Ecto neural progenitor cell (in vitro differentiated cells): ENCODE measurements at regions not wholly inside any gene's neighbourhood (a gene's known extent, or its start where the extent isn't known, plus 50 kb on each side); places are given as distances from the start of the nearest gene placed in this dataset.
"Not testable (repeated sequence)": the region's sequence is repeated elsewhere in the genome, so short reads cannot be mapped to it uniquely, and the experiment has no call there.

ENCODE experiments used
- DNase-seq: peaks from one replicate; pipeline ENCODE4 v3.0.0-alpha.2; 2018; ENCODE audit warnings: low spot score

DNA sequence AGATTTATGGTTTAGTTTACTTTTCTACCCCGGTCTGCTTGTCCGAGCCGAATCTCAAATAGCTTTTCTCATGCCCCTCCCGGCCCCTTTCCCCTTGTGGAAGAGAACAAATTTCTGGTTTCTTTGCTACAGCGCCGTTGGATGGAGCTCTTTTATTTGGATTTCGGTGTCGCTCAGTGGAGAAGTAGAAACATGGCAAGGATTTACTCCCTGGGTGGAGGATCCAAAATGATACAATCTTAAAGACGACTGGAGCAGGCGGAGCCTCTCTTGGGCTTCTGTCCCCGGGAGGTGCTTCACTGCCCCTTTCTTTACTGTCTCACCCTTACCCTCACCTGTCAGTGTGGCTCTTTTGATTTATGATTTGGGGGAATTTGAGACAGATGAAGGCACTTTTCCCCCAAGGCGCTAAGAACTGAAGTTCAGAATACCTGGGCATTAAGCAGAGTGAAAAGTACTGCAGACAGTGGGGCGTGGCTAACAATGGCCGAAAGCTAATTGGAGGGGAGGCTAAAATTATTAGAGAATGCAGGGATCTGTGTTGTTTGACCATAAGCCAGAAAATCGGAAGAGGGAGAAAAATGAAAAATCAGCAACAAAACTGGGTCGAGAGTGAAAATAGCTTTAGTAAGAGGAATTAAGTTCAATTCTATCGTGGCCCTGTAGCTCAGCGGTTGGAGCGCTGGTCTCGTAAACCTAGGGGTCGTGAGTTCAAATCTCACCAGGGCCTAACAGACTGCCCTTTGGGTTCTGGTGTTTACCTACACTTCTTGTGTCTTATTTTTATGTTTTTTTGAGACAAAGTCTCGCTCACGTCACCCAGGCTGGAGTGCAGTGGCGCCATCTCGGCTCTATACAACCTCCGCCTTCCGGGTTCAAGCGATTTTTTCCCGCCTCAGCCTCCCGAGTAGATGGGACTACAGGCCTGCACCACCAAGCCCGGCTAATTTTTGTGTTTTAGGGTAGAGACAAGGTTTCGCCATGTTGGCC lies 145.1 kb upstream of the ZNF184 start:
- peak; percentile 60 for DNase-seq

- DNase-seq = no peak
Observed at GRCh38 chr6:27617046-27617687, 144.3 kb upstream of the ZNF184 start.

DNA sequence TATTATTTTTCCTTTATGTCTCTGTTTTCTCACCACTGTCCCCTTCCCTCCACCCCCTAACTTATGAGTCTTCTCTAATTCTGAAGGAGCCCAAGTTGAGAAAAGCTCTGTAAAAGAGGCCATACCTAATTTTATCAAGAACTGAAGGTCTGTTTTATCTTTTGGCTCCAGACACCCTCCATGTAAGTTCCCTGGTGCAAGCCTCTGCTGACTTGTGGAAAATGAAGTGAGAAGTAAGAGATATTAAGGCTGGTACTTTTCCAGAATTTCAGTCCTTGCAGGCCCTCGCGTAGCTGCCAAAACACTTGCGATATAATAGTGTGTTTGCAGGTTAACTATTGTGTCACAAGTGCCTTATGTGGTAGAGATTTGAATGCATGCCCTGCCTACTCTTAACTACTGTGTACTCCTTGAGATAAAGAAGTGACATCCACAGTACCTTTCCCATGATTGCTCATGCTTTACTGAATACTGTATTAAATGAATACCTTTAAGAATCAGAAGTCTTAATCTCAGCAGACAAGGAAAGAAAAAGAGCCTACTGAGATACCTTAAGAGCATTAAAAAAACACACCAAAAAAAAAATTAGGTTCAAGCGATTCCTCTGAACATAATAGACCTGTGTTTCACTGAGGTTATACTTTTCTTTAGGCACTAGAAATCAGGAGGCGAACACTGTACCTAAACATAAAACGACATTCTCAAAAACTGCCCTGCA lies 143.6 kb upstream of the ZNF184 start:
- no peak for DNase-seq

DNA sequence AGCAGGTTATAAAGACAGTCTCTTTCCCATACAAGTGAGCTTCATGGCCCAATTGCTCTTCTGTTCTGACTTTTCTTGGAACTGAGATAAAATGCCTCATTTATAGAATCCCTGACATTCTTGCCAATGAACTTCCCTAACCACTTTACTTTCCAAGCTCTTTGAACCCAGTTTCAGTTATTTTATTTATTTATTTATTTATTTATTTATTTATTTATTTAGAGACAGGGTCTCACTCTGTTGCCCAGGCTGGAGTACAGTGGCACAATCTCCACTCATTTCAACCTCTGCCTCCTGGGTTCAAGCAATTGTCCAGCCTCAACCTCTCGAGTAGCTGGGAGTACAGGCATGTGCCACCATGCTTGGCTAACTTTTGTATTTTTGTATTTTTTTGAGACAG lies 138.5 kb upstream of the ZNF184 start:
- DNase-seq = no peak

GRCh38 chr6:27608916-27609883 lies 136.3 kb upstream of the ZNF184 start:
- DNase-seq = no peak

DNA sequence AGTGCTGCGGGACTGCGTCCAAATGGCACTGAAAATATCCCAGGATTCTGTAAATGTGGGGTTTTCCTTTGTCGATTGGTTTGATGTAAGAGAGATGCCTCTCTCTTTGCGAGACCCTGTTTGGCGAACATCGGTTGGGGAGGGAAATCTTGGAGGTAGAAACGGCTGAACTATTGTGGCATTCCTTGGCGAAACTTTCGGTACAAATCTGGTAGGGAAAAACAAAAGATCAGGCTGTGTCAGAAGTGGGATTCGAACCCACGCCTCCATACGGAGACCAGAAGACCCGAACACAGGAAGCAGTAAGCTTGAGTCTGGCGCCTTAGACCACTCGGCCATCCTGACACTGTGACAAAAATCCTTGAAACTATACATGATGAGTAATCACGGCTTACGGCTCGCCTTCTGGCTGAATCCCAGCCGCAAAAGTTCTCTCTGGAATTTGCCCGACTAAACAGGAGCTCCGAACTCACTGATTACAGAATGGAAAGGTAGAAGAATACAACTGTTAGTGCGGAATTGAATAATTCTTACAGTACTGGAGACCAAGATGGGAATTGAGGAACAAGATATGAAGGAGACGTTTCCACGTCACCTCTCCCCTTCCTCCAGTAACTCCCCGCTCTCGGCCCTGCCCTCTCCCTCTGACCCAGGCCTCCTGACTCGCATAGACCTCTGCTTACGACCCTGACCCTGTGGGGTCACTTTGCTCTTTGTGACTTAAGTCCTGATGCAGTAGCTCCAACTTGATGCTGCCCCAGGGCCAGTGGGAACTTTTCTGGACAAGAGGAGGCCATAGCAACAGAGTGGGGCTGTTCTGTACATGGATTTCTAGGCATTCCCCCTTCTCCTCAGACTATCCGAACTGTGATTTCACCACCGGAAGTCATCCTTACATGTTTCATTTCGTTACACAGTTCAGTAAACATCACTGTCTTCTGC lies 132.8 kb upstream of the ZNF184 start:
- peak; percentile 89 for DNase-seq

DNA sequence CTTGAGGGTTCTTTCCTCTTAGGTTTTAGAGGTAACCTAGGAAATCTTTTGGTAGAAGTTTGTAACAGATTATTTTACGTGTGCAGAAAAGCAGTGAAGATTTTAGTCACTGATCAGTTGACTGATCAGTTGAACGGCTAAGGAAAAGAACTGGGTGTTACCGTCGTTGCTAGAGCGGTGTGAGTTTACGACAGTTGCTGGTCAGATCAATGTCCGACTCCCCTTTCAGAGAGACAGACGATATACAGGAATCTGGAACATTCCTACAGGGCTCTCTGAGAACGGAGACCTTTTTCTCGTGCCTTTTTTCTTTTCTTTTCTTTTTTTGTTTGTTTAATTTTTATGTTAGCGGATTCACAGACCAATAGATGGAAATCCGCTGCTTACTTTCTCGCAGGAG lies 132.1 kb upstream of the ZNF184 start:
- DNase-seq = no peak

DNA sequence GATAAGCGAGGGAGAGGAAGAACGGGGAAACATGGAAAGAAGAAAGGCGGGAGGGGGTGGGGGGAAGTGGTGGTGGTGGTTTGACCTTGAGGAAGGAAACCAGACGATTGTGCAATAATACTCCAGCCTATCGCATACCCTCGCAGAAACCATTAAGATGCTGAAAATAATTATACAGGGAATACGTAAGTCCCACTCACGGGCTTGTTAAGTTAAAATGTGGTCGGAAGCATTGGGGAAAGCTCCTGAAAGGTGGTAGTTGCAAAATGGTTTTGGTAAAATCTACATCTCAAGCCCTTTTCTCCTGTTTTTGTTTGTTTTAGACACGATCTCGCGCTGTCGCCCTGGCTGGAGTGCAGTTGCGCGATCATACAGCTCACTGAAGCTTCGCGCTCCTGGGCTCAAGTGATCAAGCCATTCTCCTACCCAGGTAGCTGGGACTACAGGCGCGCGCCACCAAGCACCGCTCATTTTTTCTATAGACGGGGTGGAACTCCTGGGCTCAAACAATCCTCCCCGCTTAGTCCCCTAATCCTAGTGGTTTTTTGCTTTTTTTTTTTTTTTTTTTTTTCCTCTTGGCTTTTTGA lies 128.9 kb upstream of the ZNF184 start:
- peak; percentile 60 for DNase-seq

DNA sequence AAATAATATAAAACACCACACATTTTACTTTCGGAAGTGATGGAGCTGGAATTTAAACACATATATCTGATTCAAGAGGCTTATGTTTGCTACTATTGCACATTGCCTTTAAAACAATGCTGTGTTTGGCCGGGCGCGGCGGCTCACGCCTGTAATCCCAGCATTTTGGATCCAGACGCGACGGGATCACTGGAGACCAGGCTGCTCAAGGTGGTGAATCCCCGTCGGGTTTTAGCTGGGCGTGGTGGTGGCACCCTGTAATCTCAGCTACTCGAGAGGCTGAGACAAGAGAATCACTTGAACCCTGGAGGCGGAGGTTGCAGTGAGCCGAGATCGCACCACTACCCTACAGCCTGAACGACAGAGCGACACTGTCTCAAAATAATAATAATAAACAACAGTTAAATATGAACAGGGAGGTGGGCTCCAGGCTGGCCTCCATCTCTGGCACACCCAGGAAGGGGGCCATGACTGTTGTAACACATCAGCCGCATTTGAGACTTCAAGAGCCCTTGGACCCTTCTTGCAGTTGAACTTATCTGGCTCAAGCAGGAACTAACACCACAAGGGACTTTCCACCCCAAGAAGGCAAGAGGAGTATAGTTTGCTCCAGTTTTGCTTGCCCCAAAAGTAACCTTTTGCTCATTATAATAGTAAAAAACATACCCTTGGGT lies 127.1 kb upstream of the ZNF184 start:
- DNase-seq = no peak

DNA sequence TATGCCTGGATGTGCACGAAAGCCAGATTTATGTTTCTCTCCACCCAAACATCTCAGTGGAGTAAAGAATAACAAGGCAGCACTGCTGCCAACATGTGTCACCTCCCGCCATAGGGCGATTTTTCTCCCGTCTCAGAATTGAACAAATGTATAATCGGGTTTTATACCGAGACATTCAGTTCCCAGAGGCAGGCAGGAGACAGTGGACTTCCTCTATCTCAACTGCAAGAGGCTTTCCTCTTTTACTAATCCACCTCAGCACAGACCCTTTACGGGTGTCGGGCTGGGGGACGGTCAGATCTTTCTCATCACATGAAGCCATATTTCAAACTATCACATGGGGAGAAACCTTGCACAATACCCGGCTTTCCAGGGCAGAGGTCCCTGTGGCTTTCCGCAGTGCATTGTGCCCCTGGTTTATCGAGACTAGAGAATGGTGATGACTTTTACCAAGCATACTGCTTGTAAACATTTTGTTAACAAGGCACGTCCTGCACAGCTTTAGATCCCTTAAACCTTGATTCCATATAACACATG lies 124.2 kb upstream of the ZNF184 start:
- DNase-seq = not testable (repeated sequence)

GRCh38 chr6:27593861-27594260 lies 121.0 kb upstream of the ZNF184 start:
- DNase-seq = no peak

- DNase-seq = no peak
Observed at GRCh38 chr6:27593200-27593818, 120.4 kb upstream of the ZNF184 start.

GRCh38 chr6:27592481-27593199 lies 119.7 kb upstream of the ZNF184 start:
- DNase-seq = peak; percentile 83

- DNase-seq = no peak
Observed at GRCh38 chr6:27591699-27592480, 119.0 kb upstream of the ZNF184 start.

GRCh38 chr6:27585316-27585715 lies 112.4 kb upstream of the ZNF184 start:
- DNase-seq = not testable (repeated sequence)

GRCh38 chr6:27584326-27584725 lies 111.4 kb upstream of the ZNF184 start:
- DNase-seq = no peak
